ENCODE measurements at regions not wholly inside any gene's neighbourhood (a gene's known extent, or its start where the extent isn't known, plus 50 kb on each side); places are given as distances from the start of the nearest gene placed in this dataset.

GRCh38 chr2:118748245-118748885 is 99.1 kb downstream of the EN1 start (continued):
- TF ChIP-seq CBFA2T3 (IDR thresholded peaks at IDR 0.05) (peak; percentile 85), MLLT1 (IDR thresholded peaks at IDR 0.05) (no peak), JUNB (CRISPR knock-in tag; conservative IDR thresholded peaks at IDR 0.05) (no peak), TCF3 (CRISPR knock-in tag; IDR thresholded peaks at IDR 0.05) (peak; percentile 88), ZBED1 (IDR thresholded peaks at IDR 0.05) (no peak), ZKSCAN3 (CRISPR knock-in tag; IDR thresholded peaks at IDR 0.05) (no peak), ZNF445 (CRISPR knock-in tag; IDR thresholded peaks at IDR 0.05; ENCODE audit: low read depth) (no peak), ZNF280A (IDR thresholded peaks at IDR 0.05; ENCODE audit: low read depth, partially characterized antibody) (no peak), ZNF140 (CRISPR knock-in tag; IDR thresholded peaks at IDR 0.05) (no peak), ZNF586 (CRISPR knock-in tag; conservative IDR thresholded peaks at IDR 0.05) (no peak), ZBTB26 (CRISPR knock-in tag; IDR thresholded peaks at IDR 0.05) (no peak), NR2C2 (CRISPR knock-in tag; IDR thresholded peaks at IDR 0.05) (no peak), NR2C2 (tag; IDR thresholded peaks at IDR 0.05) (peak; percentile 47; the same call in 1 of the 2 replicates), SOX6 (IDR thresholded peaks at IDR 0.05) (peak; percentile 56; the same call in 1 of the 2 replicates), USF2 (CRISPR knock-in tag; IDR thresholded peaks at IDR 0.05) (no peak), BCOR (IDR thresholded peaks at IDR 0.05) (no peak)
- TF ChIP-seq, protein P1, sequence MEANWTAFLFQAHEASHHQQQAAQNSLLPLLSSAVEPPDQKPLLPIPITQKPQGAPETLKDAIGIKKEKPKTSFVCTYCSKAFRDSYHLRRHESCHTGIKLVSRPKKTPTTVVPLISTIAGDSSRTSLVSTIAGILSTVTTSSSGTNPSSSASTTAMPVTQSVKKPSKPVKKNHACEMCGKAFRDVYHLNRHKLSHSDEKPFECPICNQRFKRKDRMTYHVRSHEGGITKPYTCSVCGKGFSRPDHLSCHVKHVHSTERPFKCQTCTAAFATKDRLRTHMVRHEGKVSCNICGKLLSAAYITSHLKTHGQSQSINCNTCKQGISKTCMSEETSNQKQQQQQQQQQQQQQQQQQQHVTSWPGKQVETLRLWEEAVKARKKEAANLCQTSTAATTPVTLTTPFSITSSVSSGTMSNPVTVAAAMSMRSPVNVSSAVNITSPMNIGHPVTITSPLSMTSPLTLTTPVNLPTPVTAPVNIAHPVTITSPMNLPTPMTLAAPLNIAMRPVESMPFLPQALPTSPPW (CRISPR knock-in tag; IDR thresholded peaks at IDR 0.05) = no peak
- TF ChIP-seq, protein P2, sequence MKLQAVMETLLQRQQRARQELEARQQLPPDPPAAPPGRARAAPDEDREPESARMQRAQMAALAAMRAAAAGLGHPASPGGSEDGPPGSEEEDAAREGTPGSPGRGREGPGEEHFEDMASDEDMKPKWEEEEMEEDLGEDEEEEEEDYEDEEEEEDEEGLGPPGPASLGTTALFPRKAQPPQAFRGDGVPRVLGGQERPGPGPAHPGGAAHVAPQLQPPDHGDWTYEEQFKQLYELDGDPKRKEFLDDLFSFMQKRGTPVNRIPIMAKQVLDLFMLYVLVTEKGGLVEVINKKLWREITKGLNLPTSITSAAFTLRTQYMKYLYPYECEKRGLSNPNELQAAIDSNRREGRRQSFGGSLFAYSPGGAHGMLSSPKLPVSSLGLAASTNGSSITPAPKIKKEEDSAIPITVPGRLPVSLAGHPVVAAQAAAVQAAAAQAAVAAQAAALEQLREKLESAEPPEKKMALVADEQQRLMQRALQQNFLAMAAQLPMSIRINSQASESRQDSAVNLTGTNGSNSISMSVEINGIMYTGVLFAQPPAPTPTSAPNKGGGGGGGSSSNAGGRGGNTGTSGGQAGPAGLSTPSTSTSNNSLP (IDR thresholded peaks at IDR 0.05; ENCODE audit: borderline replicate concordance, low read depth, low read length) = peak; percentile 26; the same call in 1 of the 2 replicates
- TF ChIP-seq, protein P3, sequence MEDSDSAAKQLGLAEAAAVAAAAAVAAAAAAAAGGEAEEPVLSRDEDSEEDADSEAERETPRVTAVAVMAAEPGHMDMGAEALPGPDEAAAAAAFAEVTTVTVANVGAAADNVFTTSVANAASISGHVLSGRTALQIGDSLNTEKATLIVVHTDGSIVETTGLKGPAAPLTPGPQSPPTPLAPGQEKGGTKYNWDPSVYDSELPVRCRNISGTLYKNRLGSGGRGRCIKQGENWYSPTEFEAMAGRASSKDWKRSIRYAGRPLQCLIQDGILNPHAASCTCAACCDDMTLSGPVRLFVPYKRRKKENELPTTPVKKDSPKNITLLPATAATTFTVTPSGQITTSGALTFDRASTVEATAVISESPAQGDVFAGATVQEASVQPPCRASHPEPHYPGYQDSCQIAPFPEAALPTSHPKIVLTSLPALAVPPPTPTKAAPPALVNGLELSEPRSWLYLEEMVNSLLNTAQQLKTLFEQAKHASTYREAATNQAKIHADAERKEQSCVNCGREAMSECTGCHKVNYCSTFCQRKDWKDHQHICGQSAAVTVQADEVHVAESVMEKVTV (CRISPR knock-in tag; IDR thresholded peaks at IDR 0.05) = 0 out of 2 replicates have a peak, but pooled peaks have one; percentile 6

All from K562 (cell line).